IPS-15b (cell line): ENCODE measurements at regions not wholly inside any gene's neighbourhood (a gene's known extent, or its start where the extent isn't known, plus 50 kb on each side); places are given as distances from the start of the nearest gene placed in this dataset.

ENCODE experiments used
- H3K27me3 ChIP-seq: one replicate; pipeline ENCODE4 v1.6.1; 2013; ENCODE audit warnings: low read length; ENCODE audit not compliant: control insufficient read depth, insufficient read depth
- H3K36me3 ChIP-seq: one replicate; pipeline ENCODE4 v1.6.1; 2013; ENCODE audit warnings: low read length; ENCODE audit not compliant: control insufficient read depth, insufficient read depth
- H3K4me1 ChIP-seq: one replicate; pipeline ENCODE4 v1.6.1; 2013; ENCODE audit warnings: mild to moderate bottlenecking, low read length; ENCODE audit not compliant: control insufficient read depth, insufficient read depth
- H3K4me3 ChIP-seq: one replicate; pipeline ENCODE4 v1.5.1; 2013; ENCODE audit warnings: low read depth, low read length
- H3K9ac ChIP-seq: one replicate; pipeline ENCODE4 v1.6.1; 2013; ENCODE audit warnings: low read depth, mild to moderate bottlenecking, low read length
- H3K9me3 ChIP-seq: one replicate; pipeline ENCODE4 v1.6.1; 2013; ENCODE audit warnings: mild to moderate bottlenecking, low read length; ENCODE audit not compliant: control insufficient read depth, insufficient read depth

GRCh38 chr4:27326991-27327390 lies 466.4 kb downstream of the STIM2 start:
- no peaks in the 10 kb centered on the region for H3K27me3 ChIP-seq
- H3K4me3 ChIP-seq = no peak overlapping the region
- no peaks in the 10 kb centered on the region for H3K9me3 ChIP-seq

GRCh38 chr4:27327421-27328181 lies 467.0 kb downstream of the STIM2 start:
- Histone ChIP-seq H3K36me3 (no peaks in the 10 kb centered on the region), H3K9me3 (no peaks in the 10 kb centered on the region), H3K4me1 (no peaks in the 10 kb centered on the region), H3K27me3 (no peaks in the 10 kb centered on the region), H3K9ac (no peak overlapping the region), H3K4me3 (no peak overlapping the region)

More at GRCh38 chr4:27326991-27327390, 466.4 kb downstream of the STIM2 start:
- Histone ChIP-seq H3K4me1 (no peaks in the 10 kb centered on the region), H3K36me3 (no peaks in the 10 kb centered on the region), H3K9ac (no peak overlapping the region)

- H3K36me3 ChIP-seq = no peaks in the 10 kb centered on the region
- no peaks in the 10 kb centered on the region for H3K4me1 ChIP-seq
- no peaks in the 10 kb centered on the region for H3K9me3 ChIP-seq
- H3K27me3 ChIP-seq = no peaks in the 10 kb centered on the region
- no peak overlapping the region for H3K4me3 ChIP-seq
- H3K9ac ChIP-seq = no peak overlapping the region
Observed at GRCh38 chr4:27338530-27338929, 477.9 kb downstream of the STIM2 start.

GRCh38 chr4:27343411-27343810 lies 482.8 kb downstream of the STIM2 start:
- no peaks in the 10 kb centered on the region for H3K9me3 ChIP-seq
- H3K4me1 ChIP-seq = no peaks in the 10 kb centered on the region
- H3K4me3 ChIP-seq = no peak overlapping the region

GRCh38 chr4:27350161-27350560 lies 489.5 kb downstream of the STIM2 start:
- Histone ChIP-seq H3K9ac (no peak overlapping the region), H3K4me3 (no peak overlapping the region), H3K36me3 (no peaks in the 10 kb centered on the region), H3K27me3 (no peaks in the 10 kb centered on the region), H3K4me1 (no peaks in the 10 kb centered on the region), H3K9me3 (no peaks in the 10 kb centered on the region)

More at GRCh38 chr4:27343411-27343810, 482.8 kb downstream of the STIM2 start:
- Histone ChIP-seq H3K9ac (no peak overlapping the region), H3K36me3 (no peaks in the 10 kb centered on the region), H3K27me3 (no peaks in the 10 kb centered on the region)

GRCh38 chr4:27357283-27357682 lies 496.6 kb downstream of the STIM2 start:
- H3K27me3 ChIP-seq = no peaks in the 10 kb centered on the region
- peaks cover 3% of the 10 kb centered on the region for H3K4me1 ChIP-seq
- H3K36me3 ChIP-seq = no peaks in the 10 kb centered on the region
- H3K9me3 ChIP-seq = no peaks in the 10 kb centered on the region
- no peak overlapping the region for H3K4me3 ChIP-seq
- H3K9ac ChIP-seq = no peak overlapping the region

GRCh38 chr4:27358269-27358668 lies 497.6 kb downstream of the STIM2 start:
- H3K27me3 ChIP-seq = no peaks in the 10 kb centered on the region
- H3K9me3 ChIP-seq = no peaks in the 10 kb centered on the region
- no peak overlapping the region for H3K9ac ChIP-seq
- no peaks in the 10 kb centered on the region for H3K36me3 ChIP-seq
- peaks cover 3% of the 10 kb centered on the region for H3K4me1 ChIP-seq
- no peak overlapping the region for H3K4me3 ChIP-seq

GRCh38 chr4:27360131-27360530 lies 499.5 kb downstream of the STIM2 start:
- Histone ChIP-seq H3K4me1 (peaks cover 3% of the 10 kb centered on the region), H3K9ac (no peak overlapping the region), H3K4me3 (no peak overlapping the region), H3K9me3 (no peaks in the 10 kb centered on the region), H3K36me3 (no peaks in the 10 kb centered on the region), H3K27me3 (no peaks in the 10 kb centered on the region)

- Histone ChIP-seq H3K4me1 (peaks cover 3% of the 10 kb centered on the region), H3K27me3 (no peaks in the 10 kb centered on the region), H3K4me3 (no peak overlapping the region), H3K9ac (no peak overlapping the region), H3K36me3 (no peaks in the 10 kb centered on the region), H3K9me3 (no peaks in the 10 kb centered on the region)
Observed at GRCh38 chr4:27360790-27361267, 500.2 kb downstream of the STIM2 start.

GRCh38 chr4:27364509-27364908 lies 503.9 kb downstream of the STIM2 start:
- H3K36me3 ChIP-seq = no peaks in the 10 kb centered on the region

GRCh38 chr4:27366104-27366823 lies 505.6 kb downstream of the STIM2 start:
- Histone ChIP-seq H3K4me3 (no peak overlapping the region), H3K9me3 (no peaks in the 10 kb centered on the region), H3K36me3 (no peaks in the 10 kb centered on the region), H3K9ac (no peak overlapping the region), H3K4me1 (no peaks in the 10 kb centered on the region), H3K27me3 (no peaks in the 10 kb centered on the region)

More at GRCh38 chr4:27364509-27364908, 503.9 kb downstream of the STIM2 start:
- H3K27me3 ChIP-seq = no peaks in the 10 kb centered on the region
- no peak overlapping the region for H3K4me3 ChIP-seq
- no peak overlapping the region for H3K9ac ChIP-seq
- peaks cover 3% of the 10 kb centered on the region for H3K4me1 ChIP-seq
- no peaks in the 10 kb centered on the region for H3K9me3 ChIP-seq

- Histone ChIP-seq H3K4me3 (no peak overlapping the region), H3K9me3 (no peaks in the 10 kb centered on the region), H3K9ac (no peak overlapping the region)
Observed at GRCh38 chr4:27368781-27369180, 508.1 kb downstream of the STIM2 start.

More at GRCh38 chr4:27368781-27369180, 508.1 kb downstream of the STIM2 start:
- Histone ChIP-seq H3K27me3 (no peaks in the 10 kb centered on the region), H3K4me1 (no peaks in the 10 kb centered on the region), H3K36me3 (no peaks in the 10 kb centered on the region)
